ENCODE measurements at regions not wholly inside any gene's neighbourhood (a gene's known extent, or its start where the extent isn't known, plus 50 kb on each side); places are given as distances from the start of the nearest gene placed in this dataset.

DNA sequence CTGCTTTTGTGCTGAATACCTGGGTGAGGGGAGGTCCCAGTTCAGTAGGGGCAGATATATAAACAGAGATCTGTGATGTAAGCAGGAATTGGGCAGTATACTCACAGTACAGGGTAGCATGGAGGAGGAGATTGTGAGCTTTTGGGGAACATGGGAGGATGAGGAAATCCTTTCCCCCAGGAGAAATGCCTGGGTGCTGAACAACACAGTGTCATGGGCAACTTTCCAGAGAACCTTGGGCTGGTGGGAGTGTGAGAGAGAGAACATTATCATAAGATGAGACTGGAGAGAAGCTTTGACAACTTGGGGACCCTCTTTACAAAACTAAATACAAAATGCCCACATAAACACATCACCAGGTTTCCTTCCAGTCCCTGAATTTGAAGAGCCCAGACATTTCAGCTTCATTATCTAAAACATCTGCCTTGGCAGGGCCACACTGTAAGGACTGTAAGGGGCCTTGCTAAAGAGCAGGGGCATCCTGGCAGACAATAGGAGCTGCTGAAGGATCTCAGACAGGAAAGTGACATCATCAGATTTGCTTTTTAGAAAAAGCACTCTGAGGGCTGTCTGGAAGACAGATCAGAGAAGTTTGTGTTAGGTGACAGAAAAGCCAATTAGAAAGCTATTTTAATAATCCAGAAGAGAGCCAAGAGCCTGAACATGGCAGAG is 105.1 kb upstream of the FOXN2 start:
- DNase-seq (no peak), ATAC-seq (peak in 1 of 8 donors; percentile 63)
- H3K36me3 ChIP-seq, result no peaks in the 10 kb centered on the region
- H3K27me3 ChIP-seq, result no peaks in the 10 kb centered on the region
- TF ChIP-seq, protein P1, sequence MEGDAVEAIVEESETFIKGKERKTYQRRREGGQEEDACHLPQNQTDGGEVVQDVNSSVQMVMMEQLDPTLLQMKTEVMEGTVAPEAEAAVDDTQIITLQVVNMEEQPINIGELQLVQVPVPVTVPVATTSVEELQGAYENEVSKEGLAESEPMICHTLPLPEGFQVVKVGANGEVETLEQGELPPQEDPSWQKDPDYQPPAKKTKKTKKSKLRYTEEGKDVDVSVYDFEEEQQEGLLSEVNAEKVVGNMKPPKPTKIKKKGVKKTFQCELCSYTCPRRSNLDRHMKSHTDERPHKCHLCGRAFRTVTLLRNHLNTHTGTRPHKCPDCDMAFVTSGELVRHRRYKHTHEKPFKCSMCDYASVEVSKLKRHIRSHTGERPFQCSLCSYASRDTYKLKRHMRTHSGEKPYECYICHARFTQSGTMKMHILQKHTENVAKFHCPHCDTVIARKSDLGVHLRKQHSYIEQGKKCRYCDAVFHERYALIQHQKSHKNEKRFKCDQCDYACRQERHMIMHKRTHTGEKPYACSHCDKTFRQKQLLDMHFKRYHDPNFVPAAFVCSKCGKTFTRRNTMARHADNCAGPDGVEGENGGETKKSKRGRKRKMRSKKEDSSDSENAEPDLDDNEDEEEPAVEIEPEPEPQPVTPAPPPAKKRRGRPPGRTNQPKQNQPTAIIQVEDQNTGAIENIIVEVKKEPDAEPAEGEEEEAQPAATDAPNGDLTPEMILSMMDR (IDR thresholded peaks at IDR 0.05), result no peak
- H3K4me3 ChIP-seq, result no peak overlapping the region
- intact Hi-C loops (cut with DNase I), result no loop called here
- H3K27ac ChIP-seq, result no peak overlapping the region
- no peaks in the 10 kb centered on the region for H3K9me3 ChIP-seq
- H3K4me1 ChIP-seq, result peaks cover 0 to 50% (median 8%) of the 10 kb centered on the region in 9 donors

DNA sequence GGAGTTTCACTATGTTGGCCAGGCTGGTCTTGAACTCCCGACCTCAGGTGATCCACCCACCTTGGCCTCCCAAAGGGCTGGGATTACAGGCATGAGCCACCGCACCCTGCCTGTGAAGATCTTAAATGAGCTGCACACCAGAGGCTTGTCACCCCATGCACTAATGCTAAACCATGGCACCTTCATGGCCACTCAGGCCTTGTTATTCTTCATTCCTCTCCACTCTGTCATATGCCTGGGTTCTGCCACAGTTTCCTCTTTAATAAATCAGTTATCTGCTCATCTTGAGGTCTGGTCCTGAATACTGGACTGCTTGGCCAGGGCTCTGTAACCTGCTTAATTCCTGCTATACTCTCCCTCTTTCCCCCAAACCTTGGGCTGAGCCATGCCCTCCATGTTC is 104.3 kb upstream of the FOXN2 start:
- H3K27ac ChIP-seq, result no peak overlapping the region
- H3K9me3 ChIP-seq, result no peaks in the 10 kb centered on the region
- WGBS, 2 donors, result 95 to 96% methylated on average over 2 of the region's 2 CpGs
- TF ChIP-seq, protein P1 (IDR thresholded peaks at IDR 0.05), result no peak
- H3K27me3 ChIP-seq, result no peaks in the 10 kb centered on the region
- H3K4me1 ChIP-seq, result peaks cover 0 to 48% (median 8%) of the 10 kb centered on the region in 9 donors
- intact Hi-C loops (cut with DNase I), result no loop called here
- H3K36me3 ChIP-seq, result no peaks in the 10 kb centered on the region
- no peak overlapping the region for H3K4me3 ChIP-seq
- ATAC-seq (no peak), DNase-seq (no peak)

DNA sequence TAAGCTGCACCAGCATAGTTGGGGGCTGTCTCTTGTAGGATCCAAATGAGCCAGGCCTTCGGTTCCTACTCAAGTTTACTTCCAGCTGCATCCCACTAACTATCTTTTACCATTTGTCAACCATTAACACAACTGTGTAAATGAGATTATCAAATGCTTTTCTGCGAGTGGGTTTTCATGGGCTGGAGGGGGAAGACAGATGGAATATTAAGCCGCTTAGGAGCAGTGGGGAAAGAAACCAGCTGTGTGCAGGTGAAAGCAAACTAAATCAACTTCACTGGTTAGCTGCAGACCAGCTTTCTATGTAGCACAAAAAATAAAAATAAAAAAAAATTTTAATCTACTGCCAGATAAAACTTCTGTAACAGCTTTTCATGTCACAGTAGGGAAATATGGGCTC is 100.8 kb upstream of the FOXN2 start:
- H3K9me3 ChIP-seq, result no peaks in the 10 kb centered on the region
- DNase-seq, result no peak
- 78 to 80% methylated on average over 3 of the region's 3 CpGs for WGBS, 2 donors
- H3K27ac ChIP-seq, result no peak overlapping the region
- H3K27me3 ChIP-seq, result no peaks in the 10 kb centered on the region
- TF ChIP-seq, protein P1 (IDR thresholded peaks at IDR 0.05), result no peak
- H3K4me3 ChIP-seq, result no peak overlapping the region
- no peaks in the 10 kb centered on the region for H3K36me3 ChIP-seq
- peaks cover 0 to 20% (median 8%) of the 10 kb centered on the region in 9 donors for H3K4me1 ChIP-seq
- ATAC-seq, result no peak
- intact Hi-C loops (cut with DNase I), result no loop called here

DNA sequence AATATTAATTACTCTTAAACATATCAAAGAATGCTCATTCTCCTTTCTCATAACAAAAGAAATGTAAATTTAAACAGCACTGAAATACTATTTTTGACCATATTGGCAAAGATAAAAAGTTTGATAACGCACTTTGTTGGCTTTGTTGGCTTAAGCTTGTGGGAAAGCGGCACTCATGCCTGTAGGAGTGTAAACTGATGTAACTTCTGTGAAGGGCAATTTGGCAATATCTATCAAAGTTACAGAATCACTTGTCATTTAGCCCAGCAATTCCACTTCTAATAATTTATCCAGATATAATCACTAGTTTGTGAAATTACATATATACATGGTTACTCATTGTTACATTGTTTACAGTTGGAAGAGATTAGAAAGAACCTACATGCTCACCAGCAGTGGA is 96.3 kb upstream of the FOXN2 start:
- no peak for ATAC-seq

More for the DNA sequence above, 96.3 kb upstream of the FOXN2 start:
- H3K27me3 ChIP-seq, result no peaks in the 10 kb centered on the region
- no peaks in the 10 kb centered on the region for H3K36me3 ChIP-seq
- WGBS, 2 donors, result 97 to 98% methylated on average over 2 of the region's 2 CpGs
- H3K4me1 ChIP-seq, result peaks cover 0 to 23% (median 0%) of the 10 kb centered on the region in 9 donors
- TF ChIP-seq, protein P1 (IDR thresholded peaks at IDR 0.05), result no peak
- no peak for DNase-seq
- H3K4me3 ChIP-seq, result no peak overlapping the region
- no peak overlapping the region for H3K27ac ChIP-seq
- H3K9me3 ChIP-seq, result no peaks in the 10 kb centered on the region
- intact Hi-C loops (cut with DNase I), result loop anchor here in 1 of 10 donors (5.0 kb wide), 1 partner anchor 51 kb away; no protein-coding TSS in a partner anchor

Measured in heart right ventricle (tissue), 16 donors.